ENCODE measurements at regions not wholly inside any gene's neighbourhood (a gene's known extent, or its start where the extent isn't known, plus 50 kb on each side); places are given as distances from the start of the nearest gene placed in this dataset.

- Mint-ChIP-seq H3K36me3 (ENCODE audit: low read depth) (0 out of 3 replicates have a peak, but pooled peaks cover 5% of the 10 kb centered on the region), H3K4me1 (no peaks in the 10 kb centered on the region), H3K9me3 (peaks cover 11% of the 10 kb centered on the region; the same call in 2 of the 3 replicates), H3K27ac (no peak overlapping the region), H3K4me3 (no peak overlapping the region), H3K27me3 (ENCODE audit: insufficient read depth, low read depth, poor library complexity) (no peaks in the 10 kb centered on the region)
- H3F3A ChIP-seq (replicated peaks; ENCODE audit: low read depth), result no peaks in the 10 kb centered on the region
- no peak overlapping the region for H3K4me2 ChIP-seq
- H3K36me3 ChIP-seq (ENCODE audit: insufficient read depth), result no peaks in the 10 kb centered on the region
- H3K27ac ChIP-seq (ENCODE audit: low read depth), result no peak overlapping the region
- no peaks in the 10 kb centered on the region for H3K4me1 ChIP-seq (ENCODE audit: insufficient read depth)
- H4K20me1 ChIP-seq (replicated peaks; ENCODE audit: insufficient read depth), result no peaks in the 10 kb centered on the region
- peak; percentile 34; the same call in 1 of the 3 replicates for ATAC-seq
- H3K27me3 ChIP-seq (ENCODE audit: insufficient read depth), result no peaks in the 10 kb centered on the region
- TF ChIP-seq STAT1 (IDR thresholded peaks at IDR 0.05; ENCODE audit: unreplicated experiment), result no peak
- TF ChIP-seq EZH2 (IDR thresholded peaks at IDR 0.05; ENCODE audit: low read depth, unreplicated experiment), result no peak
- no peak for TF ChIP-seq ETS1 (IDR thresholded peaks at IDR 0.05)
- no peak for TF ChIP-seq JUNB (IDR thresholded peaks at IDR 0.05; ENCODE audit: unreplicated experiment)
- TF ChIP-seq ZNF331 (CRISPR knock-in tag; IDR thresholded peaks at IDR 0.05; ENCODE audit: low read depth), result no peak
- no peak for TF ChIP-seq NANOG (IDR thresholded peaks at IDR 0.05; ENCODE audit: borderline replicate concordance)
- TF ChIP-seq ZNF114 (CRISPR knock-in tag; IDR thresholded peaks at IDR 0.05), result no peak
- no peak for TF ChIP-seq CTCF (conservative IDR thresholded peaks at IDR 0.05; ENCODE audit: low read depth in 2 of 2)
- no peak for TF ChIP-seq ZNF462 (CRISPR knock-in tag; IDR thresholded peaks at IDR 0.05)
- TF ChIP-seq POLR2AphosphoS5 (IDR thresholded peaks at IDR 0.05; ENCODE audit: low read depth), result no peak
- TF ChIP-seq EZH2phosphoT487 (IDR thresholded peaks at IDR 0.05; ENCODE audit: unreplicated experiment), result no peak
- no peak for TF ChIP-seq REST (IDR thresholded peaks at IDR 0.05; ENCODE audit: unreplicated experiment)
- TF ChIP-seq CREB1 (CRISPR knock-in tag; IDR thresholded peaks at IDR 0.05; ENCODE audit: low read depth), result no peak
- DNase-seq (ENCODE audit: low spot score), result peak; percentile 5
- no peak overlapping the region for H3K4me3 ChIP-seq
- 0 out of 2 replicates have a peak, but pooled peaks cover 6% of the 10 kb centered on the region for H3K9me2 ChIP-seq (ENCODE audit: insufficient read depth)
- peak overlapping the region; percentile 69 for H2AFZ ChIP-seq
- H3K79me2 ChIP-seq (replicated peaks; ENCODE audit: insufficient read depth), result no peaks in the 10 kb centered on the region
Measured at GRCh38 chr2:13040043-13040442, 323.3 kb downstream of the TRIB2 start.
